Stimulated activated CD8-positive, alpha-beta memory T cell treated with anti-CD3 and anti-CD28 coated beads, Interleukin-7, amount 100 ng/mL, for 1 hour (primary cell): ENCODE measurements at regions not wholly inside any gene's neighbourhood (a gene's known extent, or its start where the extent isn't known, plus 50 kb on each side); places are given as distances from the start of the nearest gene placed in this dataset.
"Not testable (repeated sequence)": the region's sequence is repeated elsewhere in the genome, so short reads cannot be mapped to it uniquely, and the experiment has no call there.

Experiments
- DNase-seq, 2 donors: peaks; one replicate each; pipeline ENCODE4 v3.0.0-alpha.2; 2020; ENCODE audit warnings: low read depth in 2 of 2

DNA sequence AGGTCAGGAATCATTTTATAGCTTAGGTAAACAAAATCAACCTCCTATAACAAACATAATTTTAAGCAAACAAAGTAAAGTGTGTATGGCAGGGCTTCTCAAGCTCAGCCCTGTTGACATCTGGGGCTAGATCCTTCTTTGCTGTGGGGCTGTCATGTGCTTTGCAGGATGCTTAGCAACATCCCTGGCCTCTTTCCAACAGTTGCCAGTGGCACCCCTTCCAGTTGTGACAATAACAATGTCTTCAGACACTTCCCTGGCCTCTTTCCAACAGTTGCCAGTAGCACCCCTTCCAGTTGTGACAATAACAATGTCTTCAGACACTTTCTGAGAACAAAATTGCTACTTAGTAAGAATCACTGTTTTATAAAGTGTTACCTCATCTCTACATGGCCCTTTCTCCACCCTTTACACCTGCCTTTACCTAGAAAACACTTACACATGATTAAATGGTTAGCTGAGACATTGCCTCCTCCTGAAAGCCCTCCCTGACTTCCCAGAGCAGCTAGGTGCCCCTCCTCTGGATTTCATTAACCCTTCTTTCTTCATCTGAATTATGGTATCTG lies 194.0 kb upstream of the LMCD1 start:
- no peak for DNase-seq

- DNase-seq, result no peak
These were observed 190.3 kb upstream of the LMCD1 start for GRCh38 chr3:8311321-8311720.

- no peak for DNase-seq
These were observed 188.9 kb upstream of the LMCD1 start for GRCh38 chr3:8312685-8313084.

DNA sequence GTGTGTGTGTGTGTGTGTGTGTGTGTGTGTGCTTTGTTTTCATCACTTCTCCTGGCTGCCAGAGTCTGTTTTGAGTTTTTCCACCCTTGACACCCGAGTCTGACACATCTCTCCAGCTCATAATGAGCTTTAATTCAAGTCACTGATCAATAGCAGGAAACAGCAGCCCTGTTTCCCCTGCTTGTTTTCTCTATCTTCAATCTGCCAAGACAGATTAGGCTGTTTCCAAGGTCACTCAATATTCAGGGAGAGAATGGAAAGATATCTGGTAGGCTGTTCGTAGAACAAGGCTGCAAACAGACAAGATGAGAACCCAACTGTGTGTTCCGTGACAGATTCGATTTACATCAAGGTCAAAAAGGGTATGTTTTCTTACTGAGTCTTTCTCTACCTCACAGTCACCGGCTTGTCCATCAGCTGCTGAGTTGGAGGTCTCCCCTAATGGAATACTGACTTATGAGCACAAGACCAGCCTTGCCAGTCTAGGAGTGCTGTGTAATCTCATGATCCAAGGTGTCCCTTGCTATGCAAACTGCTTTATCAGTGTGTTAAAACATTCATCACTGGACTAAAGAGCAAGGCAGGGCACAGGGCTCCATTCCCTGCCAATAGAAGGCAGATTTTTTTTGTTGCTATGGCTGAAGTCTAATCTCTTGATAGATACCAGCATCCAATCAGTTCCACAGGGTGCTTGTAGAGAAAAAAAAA lies 187.9 kb upstream of the LMCD1 start:
- DNase-seq, result no peak

GRCh38 chr3:8315526-8315925 lies 186.1 kb upstream of the LMCD1 start:
- DNase-seq, result not testable (repeated sequence)

DNA sequence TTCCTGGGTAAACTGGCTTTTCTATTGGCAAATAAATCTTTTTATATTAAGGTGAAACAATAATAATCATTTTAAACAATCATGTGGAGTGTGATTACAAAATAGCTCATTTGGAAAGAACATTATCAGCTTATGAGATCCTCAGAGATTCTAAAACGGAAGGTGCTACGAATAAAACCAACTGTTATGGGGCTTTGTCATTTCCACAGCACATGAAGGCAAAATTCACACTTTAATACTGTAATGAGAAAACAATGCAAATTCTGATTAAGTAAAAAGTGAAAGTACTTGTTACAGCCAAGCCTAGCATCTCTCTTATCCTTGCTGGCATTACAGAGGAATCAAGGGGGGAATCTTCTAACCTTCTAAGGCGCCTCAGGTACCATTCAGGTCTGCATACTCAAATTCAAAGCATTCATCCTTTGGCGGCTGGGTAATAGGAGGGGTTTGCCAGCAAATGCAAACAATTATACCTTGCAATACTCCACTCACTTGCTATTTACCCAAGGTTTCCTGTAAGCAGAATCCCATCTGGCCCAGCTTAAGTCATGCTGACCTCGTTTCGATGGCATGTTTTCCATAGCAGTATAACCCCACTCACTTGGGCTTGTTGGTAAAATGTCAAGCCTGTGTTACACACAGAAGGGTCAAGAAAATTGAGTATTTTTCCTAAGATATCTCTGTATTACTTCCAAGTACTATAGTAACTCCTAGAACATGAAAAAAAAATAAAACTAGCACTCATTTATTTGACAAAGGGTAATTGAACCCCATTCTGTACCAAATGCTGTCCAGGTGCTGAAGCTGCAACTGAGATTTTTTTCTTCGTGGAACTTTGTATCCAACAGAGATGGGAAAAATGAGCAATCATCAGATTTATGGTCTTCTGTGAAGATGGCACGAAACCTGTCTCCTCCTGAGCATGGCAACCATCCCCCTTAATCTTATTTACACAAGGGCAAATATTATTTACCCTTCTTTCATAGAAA lies 183.7 kb upstream of the LMCD1 start:
- DNase-seq, result no peak

- DNase-seq, result no peak
These were observed 181.5 kb upstream of the LMCD1 start for GRCh38 chr3:8319935-8320634.

- DNase-seq, result no peak
These were observed 180.7 kb upstream of the LMCD1 start for GRCh38 chr3:8320711-8321458.

DNA sequence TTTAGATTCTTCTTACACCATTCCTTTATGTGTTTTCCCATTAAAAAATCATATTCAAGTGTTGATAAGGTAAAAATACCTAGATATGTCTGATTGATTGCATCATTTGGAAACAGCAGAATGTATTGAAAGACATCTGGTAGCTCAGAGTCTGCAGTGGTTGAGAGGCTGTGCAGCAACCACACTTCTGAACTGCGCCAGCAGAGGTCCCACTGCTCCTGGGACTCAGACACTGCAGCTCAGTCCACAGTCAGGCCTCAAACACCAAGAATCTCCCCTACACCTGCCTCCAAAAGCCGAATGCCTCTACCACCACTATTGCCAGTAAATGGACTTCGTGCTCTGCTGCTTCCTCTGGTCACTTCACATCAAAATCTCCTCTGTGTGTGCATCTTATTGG lies 176.9 kb upstream of the LMCD1 start:
- peak in 1 of 2 donors; percentile 28 for DNase-seq

- DNase-seq, result no peak
These were observed 176.3 kb upstream of the LMCD1 start for GRCh38 chr3:8325306-8325705.

DNA sequence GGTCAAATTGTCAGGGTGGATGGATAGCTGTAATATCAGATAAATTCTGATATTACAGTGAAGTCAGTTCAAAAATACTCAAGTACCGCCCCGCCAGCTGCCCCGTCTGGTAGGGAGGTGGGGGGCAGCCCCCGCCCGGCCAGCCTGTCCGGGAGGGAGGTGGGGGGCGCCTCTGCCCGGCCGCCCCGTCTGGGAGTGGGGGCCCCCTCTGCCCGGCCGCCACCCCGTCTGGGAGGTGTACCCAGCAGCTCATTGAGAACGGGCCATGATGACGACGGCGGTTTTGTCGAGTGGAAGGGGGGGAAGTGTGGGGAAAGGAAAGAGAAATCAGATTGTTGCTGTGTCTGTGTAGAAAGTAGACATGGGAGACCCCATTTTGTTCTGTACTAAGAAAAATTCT lies 175.8 kb upstream of the LMCD1 start:
- not testable (repeated sequence) for DNase-seq

DNA sequence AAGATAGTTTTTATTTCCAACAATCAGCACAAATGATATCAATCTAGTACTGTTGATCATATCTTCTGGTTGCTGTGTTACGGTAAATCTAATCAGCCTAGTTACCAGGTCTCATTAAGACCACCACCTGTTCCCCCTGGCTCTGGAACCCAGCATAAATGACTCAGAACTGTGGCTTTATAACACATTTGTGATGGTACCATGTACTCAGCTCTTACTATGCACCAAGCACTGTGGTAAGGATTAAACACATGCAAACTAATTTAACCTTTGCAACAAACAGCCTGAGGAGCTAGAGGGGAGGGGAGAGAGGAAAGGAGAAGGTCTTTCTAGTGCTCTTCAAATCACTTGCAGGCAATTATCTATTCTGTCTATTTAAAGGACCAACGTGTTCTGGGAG lies 173.9 kb upstream of the LMCD1 start:
- DNase-seq, result no peak

DNA sequence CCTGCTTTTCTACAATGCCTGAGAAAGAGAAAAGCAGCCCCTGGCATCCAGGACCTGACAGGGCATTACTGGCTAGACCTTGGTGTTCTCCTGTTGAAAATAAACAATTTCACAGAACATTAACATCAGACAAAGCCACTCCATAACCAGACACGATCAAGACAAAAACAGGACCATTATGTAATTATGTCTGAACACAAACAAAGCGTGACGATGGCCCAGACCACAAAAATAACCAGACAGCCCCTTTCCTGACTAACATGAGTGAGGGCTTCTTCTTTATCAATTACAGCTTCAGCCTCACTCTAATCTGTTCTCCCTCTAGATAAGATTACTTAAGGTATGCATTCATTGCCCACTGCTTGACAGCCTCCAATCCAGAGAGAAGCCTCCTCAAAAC lies 172.7 kb upstream of the LMCD1 start:
- DNase-seq, result no peak

- no peak for DNase-seq
These were observed 172.0 kb upstream of the LMCD1 start for GRCh38 chr3:8329598-8329997.

- DNase-seq, result no peak
These were observed 165.2 kb upstream of the LMCD1 start for GRCh38 chr3:8336456-8336855.

DNA sequence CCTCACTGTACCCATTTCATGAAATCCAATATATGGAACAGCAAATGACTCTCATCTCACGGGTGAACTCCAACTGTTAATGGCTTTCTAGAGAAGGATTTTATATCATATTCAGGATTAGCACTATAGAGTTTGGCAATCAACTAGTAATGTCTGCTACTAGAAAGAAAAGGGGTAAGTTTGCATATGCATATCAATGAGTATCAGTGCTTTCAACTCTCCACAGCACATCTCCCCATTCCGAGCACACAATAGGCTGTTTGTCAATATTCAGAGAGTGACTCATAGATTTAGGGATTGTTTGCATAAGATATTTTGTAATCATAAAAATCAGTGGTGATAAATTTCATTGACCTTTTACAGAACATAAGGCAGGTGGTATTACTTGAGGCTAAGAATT lies 163.2 kb upstream of the LMCD1 start:
- DNase-seq, result no peak

DNA sequence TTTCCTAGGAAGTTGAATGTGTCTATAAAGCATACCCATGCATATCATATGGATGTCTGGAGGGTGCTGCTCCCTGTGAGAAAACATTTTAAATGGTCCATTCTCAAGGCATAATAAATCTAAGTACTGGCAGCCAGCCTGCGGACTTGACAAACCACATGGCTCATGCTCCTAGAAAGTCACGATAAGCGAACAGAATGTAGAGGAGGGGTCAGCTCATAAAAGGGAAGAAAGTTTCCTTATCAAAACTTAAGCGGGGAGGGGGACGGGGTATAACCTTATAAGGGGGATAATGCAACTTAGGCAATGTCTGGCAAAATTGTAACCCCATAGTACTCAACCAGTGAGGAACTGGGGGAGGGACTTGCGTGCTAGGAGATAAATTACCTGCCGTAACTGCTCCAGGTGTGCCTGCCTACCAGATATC lies 159.8 kb upstream of the LMCD1 start:
- no peak for DNase-seq

- DNase-seq, result no peak
These were observed 158.6 kb upstream of the LMCD1 start for GRCh38 chr3:8343058-8343457.

- no peak for DNase-seq
These were observed 156.2 kb upstream of the LMCD1 start for GRCh38 chr3:8345398-8345797.

- DNase-seq, result no peak
These were observed 153.5 kb upstream of the LMCD1 start for GRCh38 chr3:8348076-8348475.

DNA sequence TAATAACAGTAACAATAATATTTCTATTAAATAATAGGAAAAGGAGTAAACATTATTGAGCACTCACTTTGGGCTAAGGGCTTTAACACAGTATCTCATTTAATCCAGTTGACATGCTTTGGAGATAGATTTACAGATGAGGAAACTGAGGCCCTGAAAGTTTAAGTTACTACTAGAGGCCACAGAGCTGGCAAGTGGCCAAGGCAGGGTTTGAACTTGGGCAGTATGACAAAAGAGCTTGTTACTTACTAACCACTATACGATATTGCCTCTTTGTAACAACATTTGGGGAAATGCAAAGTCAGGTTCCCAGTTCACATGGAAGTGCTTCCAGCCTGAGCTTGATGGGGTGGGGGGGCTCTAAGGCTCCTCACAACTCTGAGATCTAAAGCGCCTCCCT lies 149.1 kb upstream of the LMCD1 start:
- no peak for DNase-seq
